Karpas-422 (cell line): ENCODE measurements at regions not wholly inside any gene's neighbourhood (a gene's known extent, or its start where the extent isn't known, plus 50 kb on each side); places are given as distances from the start of the nearest gene placed in this dataset.
"Not testable (repeated sequence)": the region's sequence is repeated elsewhere in the genome, so short reads cannot be mapped to it uniquely, and the experiment has no call there.

ENCODE experiments used
- DNase-seq: peaks from one replicate; pipeline ENCODE4 v3.0.0-alpha.2; 2015
- H2AFZ ChIP-seq: fragments of 200-600 bp; sonication (generic); 2 replicates; pipeline ENCODE4 v1.6.1; 2014; ENCODE audit warnings: antibody characterized with exemption, low read length, mixed read lengths
- H3K27ac ChIP-seq: fragments of 200-600 bp; sonication (generic); 2 replicates; pipeline ENCODE4 v1.5.1; 2014; ENCODE audit warnings: mild to moderate bottlenecking, low read length, moderate library complexity
- H3K27me3 ChIP-seq: fragments of 200-600 bp; sonication (generic); 2 replicates; pipeline ENCODE4 v1.6.1; 2014; ENCODE audit warnings: low read length, mixed read lengths
- H3K36me3 ChIP-seq: fragments of 200-600 bp; sonication (generic); 2 replicates; pipeline ENCODE4 v1.6.1; 2014; ENCODE audit warnings: low read length, mixed read lengths; ENCODE audit not compliant: insufficient read depth
- H3K4me1 ChIP-seq: fragments of 200-600 bp; sonication (generic); 2 replicates; pipeline ENCODE4 v1.6.1; 2014; ENCODE audit warnings: mild to moderate bottlenecking, low read length, mixed read lengths
- H3K4me2 ChIP-seq: fragments of 200-600 bp; sonication (generic); 2 replicates; pipeline ENCODE4 v1.6.1; 2014; ENCODE audit warnings: low read length, low read depth, mild to moderate bottlenecking; ENCODE audit not compliant: poor library complexity, severe bottlenecking
- H3K4me3 ChIP-seq: fragments of 200-600 bp; sonication (generic); 2 replicates; pipeline ENCODE4 v1.5.1; 2014; ENCODE audit warnings: mild to moderate bottlenecking, antibody characterized with exemption, low read length, mixed read lengths
- H3K79me2 ChIP-seq: fragments of 200-600 bp; sonication (generic); 2 replicates; pipeline ENCODE4 v1.6.1; 2014; ENCODE audit warnings: mild to moderate bottlenecking, low read length, mixed read lengths
- H3K9ac ChIP-seq: fragments of 200-600 bp; sonication (generic); 2 replicates; pipeline ENCODE4 v1.6.0; 2014; ENCODE audit warnings: low read length
- H3K9me2 ChIP-seq: fragments of 200-600 bp; sonication (generic), shearing (Covaris generic); replicated peaks from 2 replicates; pipeline ENCODE4 v1.6.0; 2014; ENCODE audit warnings: mild to moderate bottlenecking, low read length, moderate library complexity; ENCODE audit not compliant: insufficient read depth
- H3K9me3 ChIP-seq: fragments of 300-700, 200-600 bp; sonication (generic); 2 replicates; pipeline ENCODE4 v1.6.1; 2014; ENCODE audit warnings: low read length, mixed read lengths
- H4K20me1 ChIP-seq: fragments of 200-600 bp; sonication (generic); 2 replicates; pipeline ENCODE4 v1.6.1; 2014; ENCODE audit warnings: mild to moderate bottlenecking, antibody characterized with exemption, low read length, low read depth; ENCODE audit not compliant: insufficient read depth

- H4K20me1 ChIP-seq = no peaks in the 10 kb centered on the region
- no peak for DNase-seq
- no peak overlapping the region for H3K4me2 ChIP-seq
- no peaks in the 10 kb centered on the region for H3K9me2 ChIP-seq
- H3K27me3 ChIP-seq = no peaks in the 10 kb centered on the region
- no peaks in the 10 kb centered on the region for H3K79me2 ChIP-seq
- H3K27ac ChIP-seq = no peak overlapping the region
- peaks cover 10% of the 10 kb centered on the region for H3K4me1 ChIP-seq
- no peaks in the 10 kb centered on the region for H3K9me3 ChIP-seq
- no peak overlapping the region for H3K9ac ChIP-seq
- no peak overlapping the region for H3K4me3 ChIP-seq
- H2AFZ ChIP-seq = no peak overlapping the region
- no peaks in the 10 kb centered on the region for H3K36me3 ChIP-seq
These were observed 118.9 kb upstream of the CAB39 start for GRCh38 chr2:230593765-230594164.

GRCh38 chr2:230594286-230594840, 118.3 kb upstream of the CAB39 start:
- no peak for DNase-seq
- H3K4me1 ChIP-seq = peaks cover 5% of the 10 kb centered on the region
- H3K9me3 ChIP-seq = no peaks in the 10 kb centered on the region
- no peak overlapping the region for H3K27ac ChIP-seq
- H3K36me3 ChIP-seq = no peaks in the 10 kb centered on the region
- no peak overlapping the region for H2AFZ ChIP-seq
- H3K4me3 ChIP-seq = no peak overlapping the region
- no peak overlapping the region for H3K4me2 ChIP-seq
- no peaks in the 10 kb centered on the region for H4K20me1 ChIP-seq
- H3K27me3 ChIP-seq = no peaks in the 10 kb centered on the region
- H3K9me2 ChIP-seq = no peaks in the 10 kb centered on the region
- H3K79me2 ChIP-seq = no peaks in the 10 kb centered on the region
- H3K9ac ChIP-seq = no peak overlapping the region

- Histone ChIP-seq H3K4me1 (peaks cover 17% of the 10 kb centered on the region), H4K20me1 (no peaks in the 10 kb centered on the region), H3K9ac (no peak overlapping the region), H3K36me3 (no peaks in the 10 kb centered on the region), H3K27me3 (no peaks in the 10 kb centered on the region), H3K27ac (no peak overlapping the region), H2AFZ (no peak overlapping the region), H3K9me2 (no peaks in the 10 kb centered on the region), H3K4me3 (no peak overlapping the region), H3K9me3 (no peaks in the 10 kb centered on the region), H3K4me2 (no peak overlapping the region), H3K79me2 (no peaks in the 10 kb centered on the region)
- DNase-seq = peak; percentile 35
These were observed 112.8 kb upstream of the CAB39 start for GRCh38 chr2:230599853-230600252.

- no peaks in the 10 kb centered on the region for H3K9me2 ChIP-seq
- H3K36me3 ChIP-seq = no peaks in the 10 kb centered on the region
- H3K9ac ChIP-seq = no peak overlapping the region
- no peaks in the 10 kb centered on the region for H3K79me2 ChIP-seq
- H3K4me2 ChIP-seq = peak overlapping the region; percentile 42
- no peak overlapping the region for H3K4me3 ChIP-seq
- H3K27ac ChIP-seq = no peak overlapping the region
- no peaks in the 10 kb centered on the region for H3K9me3 ChIP-seq
- H4K20me1 ChIP-seq = no peaks in the 10 kb centered on the region
- H3K4me1 ChIP-seq = peaks cover 17% of the 10 kb centered on the region
- DNase-seq = peak; percentile 31
- H2AFZ ChIP-seq = no peak overlapping the region
- H3K27me3 ChIP-seq = no peaks in the 10 kb centered on the region
These were observed 112.4 kb upstream of the CAB39 start for GRCh38 chr2:230600285-230600684.

GRCh38 chr2:230600881-230601280, 111.8 kb upstream of the CAB39 start:
- Histone ChIP-seq H4K20me1 (no peaks in the 10 kb centered on the region), H3K27ac (no peak overlapping the region), H2AFZ (no peak overlapping the region), H3K9ac (no peak overlapping the region), H3K4me1 (peaks cover 17% of the 10 kb centered on the region), H3K27me3 (no peaks in the 10 kb centered on the region), H3K9me3 (no peaks in the 10 kb centered on the region), H3K79me2 (no peaks in the 10 kb centered on the region), H3K36me3 (no peaks in the 10 kb centered on the region), H3K4me3 (no peak overlapping the region), H3K9me2 (no peaks in the 10 kb centered on the region), H3K4me2 (peak overlapping the region; percentile 42)
- DNase-seq = no peak

GRCh38 chr2:230601510-230601909, 111.1 kb upstream of the CAB39 start:
- H2AFZ ChIP-seq = no peak overlapping the region
- no peaks in the 10 kb centered on the region for H4K20me1 ChIP-seq
- H3K9me3 ChIP-seq = no peaks in the 10 kb centered on the region
- peak; percentile 36 for DNase-seq
- H3K9me2 ChIP-seq = no peaks in the 10 kb centered on the region
- no peaks in the 10 kb centered on the region for H3K27me3 ChIP-seq
- H3K4me3 ChIP-seq = no peak overlapping the region
- H3K4me2 ChIP-seq = no peak overlapping the region
- no peak overlapping the region for H3K27ac ChIP-seq
- peaks cover 17% of the 10 kb centered on the region for H3K4me1 ChIP-seq
- no peaks in the 10 kb centered on the region for H3K79me2 ChIP-seq
- no peak overlapping the region for H3K9ac ChIP-seq
- no peaks in the 10 kb centered on the region for H3K36me3 ChIP-seq

GRCh38 chr2:230602562-230603230, 109.9 kb upstream of the CAB39 start:
- no peaks in the 10 kb centered on the region for H3K36me3 ChIP-seq
- DNase-seq = peak; percentile 78
- H4K20me1 ChIP-seq = no peaks in the 10 kb centered on the region
- no peak overlapping the region for H3K27ac ChIP-seq
- H2AFZ ChIP-seq = peak overlapping the region; percentile 81
- peak overlapping the region; percentile 23 for H3K4me2 ChIP-seq
- H3K27me3 ChIP-seq = no peaks in the 10 kb centered on the region
- no peaks in the 10 kb centered on the region for H3K79me2 ChIP-seq
- H3K9ac ChIP-seq = no peak overlapping the region
- no peaks in the 10 kb centered on the region for H3K9me3 ChIP-seq
- H3K9me2 ChIP-seq = no peaks in the 10 kb centered on the region
- peaks cover 17% of the 10 kb centered on the region for H3K4me1 ChIP-seq
- H3K4me3 ChIP-seq = no peak overlapping the region

- H3K27me3 ChIP-seq, H3K79me2 ChIP-seq, H2AFZ ChIP-seq, H3K4me2 ChIP-seq, H3K36me3 ChIP-seq, H4K20me1 ChIP-seq, H3K4me3 ChIP-seq, H3K27ac ChIP-seq, DNase-seq, H3K9me3 ChIP-seq, H3K9me2 ChIP-seq, H3K9ac ChIP-seq: not testable (repeated sequence)
- peaks cover 17% of the 10 kb centered on the region for H3K4me1 ChIP-seq
These were observed 109.3 kb upstream of the CAB39 start for GRCh38 chr2:230603317-230603716.
